Esophagus squamous epithelium (tissue), 5 donors: ENCODE measurements at regions not wholly inside any gene's neighbourhood (a gene's known extent, or its start where the extent isn't known, plus 50 kb on each side); places are given as distances from the start of the nearest gene placed in this dataset.

Experiments used
- DNase-seq: peaks from one replicate; lab custom pipeline; 2025; lab: John Stamatoyannopoulos, UW
- H3K27ac ChIP-seq, 4 donors: fragments of 200-600 bp; sonication (generic); one replicate each; pipeline ENCODE4 v1.5.1; 2016 to 2019; ENCODE audit warnings: mild to moderate bottlenecking in 1 of 4
- H3K27me3 ChIP-seq, 4 donors: fragments of 200-600 bp; sonication (generic); 1 replicate in 3 of 4; 2 replicates in 1 of 4; pipeline versions ENCODE4 v1.5.1 to v1.6.0; 2017 to 2021; ENCODE audit warnings: antibody characterized with exemption in 1 of 4
- H3K36me3 ChIP-seq, 3 donors: fragments of 200-600 bp; sonication (generic); one replicate each; pipeline ENCODE4 v1.5.1; 2016 to 2019
- H3K4me1 ChIP-seq, 3 donors: fragments of 200-600 bp; sonication (generic); one replicate each; pipeline ENCODE4 v1.5.1; 2017 to 2019
- H3K4me3 ChIP-seq, 4 donors: fragments of 200-600 bp; sonication (generic); 1 replicate in 3 of 4; 2 replicates in 1 of 4; pipeline ENCODE4 v1.5.1; 2016 to 2019; ENCODE audit warnings: mild to moderate bottlenecking in 2 of 4, moderate library complexity in 1 of 4
- H3K9me3 ChIP-seq, 3 donors: fragments of 200-600 bp; sonication (generic); one replicate each; pipeline ENCODE4 v1.5.1; 2016 to 2019
- POLR2A ChIP-seq, 4 donors: fragments of 450-650 bp; IDR thresholded peaks; one replicate each; pipeline ENCODE4 v1.6.1; 2017; ENCODE audit warnings: antibody characterized with exemption in 4 of 4, mild to moderate bottlenecking in 4 of 4, moderate library complexity in 3 of 4
- WGBS, 2 donors: methylation state at CpG; one replicate each; pipeline ENCODE4 v1.1.5; 2018; 5-methylcytosine and 5-hydroxymethylcytosine counted together
- intact Hi-C: fragments of 100-400 bp; cut with DNase I; formaldehyde crosslinking; loops from one replicate; pipeline ENCODE4 v1.15.0; 2022
- TF ChIP-seq, protein P1 (sequence below), 6 experiments: fragments of 450-650 bp in 4 of 6; fragments of 200-600 bp in 2 of 6; sonication (generic) in 2 of 6; IDR thresholded peaks; one replicate each; pipeline ENCODE4 v1.5.1; 2016 to 2019; ENCODE audit warnings: antibody characterized with exemption in 6 of 6, mild to moderate bottlenecking in 4 of 6, moderate library complexity in 4 of 6
- donor health status: DM: yes; HTN: yes; CAD: no.

DNA sequence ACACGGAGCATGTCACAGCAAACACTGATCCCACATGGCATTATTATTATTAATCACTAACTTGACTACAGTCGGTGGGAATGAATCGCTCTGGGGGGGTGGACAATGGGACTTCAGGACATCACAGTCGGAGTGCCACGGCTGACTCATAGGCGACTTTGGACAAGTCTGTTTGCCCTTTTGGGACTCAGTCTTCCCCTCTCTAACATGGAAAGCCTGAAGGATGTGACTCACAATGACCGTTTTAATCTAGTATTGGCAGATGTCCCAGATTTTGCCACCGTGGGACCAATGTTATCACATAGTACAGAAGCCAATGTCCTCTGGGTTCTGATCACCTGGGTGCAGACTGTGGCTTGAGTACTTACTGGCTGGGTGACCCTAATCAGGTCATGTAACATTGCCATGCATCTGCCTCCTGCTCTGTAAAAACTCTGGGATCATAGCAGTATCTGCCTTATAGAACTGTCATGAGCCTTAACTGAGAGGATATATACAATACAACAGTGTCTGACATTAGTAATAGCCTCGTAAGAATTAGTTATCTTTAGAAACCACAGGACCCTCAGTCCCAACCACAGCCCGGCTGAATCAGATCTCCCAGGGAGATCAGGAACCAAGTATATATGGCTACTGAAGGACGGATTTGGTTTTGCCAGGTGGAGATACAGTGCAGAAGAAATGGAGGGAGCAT lies 362.6 kb downstream of the BCL11B start:
- Histone ChIP-seq H3K4me3 (no peak overlapping the region), H3K36me3 (no peaks in the 10 kb centered on the region), H3K27me3 (no peaks in the 10 kb centered on the region), H3K4me1 (peaks cover 30 to 54% (median 44%) of the 10 kb centered on the region in 3 donors), H3K9me3 (no peaks in the 10 kb centered on the region), H3K27ac (peak overlapping the region in 2 of 4 donors; percentile 17 to 46)
- no peak for DNase-seq
- intact Hi-C loops = no loop called here
- no peak for TF ChIP-seq POLR2A (IDR thresholded peaks at IDR 0.05)
- TF ChIP-seq, protein P1, sequence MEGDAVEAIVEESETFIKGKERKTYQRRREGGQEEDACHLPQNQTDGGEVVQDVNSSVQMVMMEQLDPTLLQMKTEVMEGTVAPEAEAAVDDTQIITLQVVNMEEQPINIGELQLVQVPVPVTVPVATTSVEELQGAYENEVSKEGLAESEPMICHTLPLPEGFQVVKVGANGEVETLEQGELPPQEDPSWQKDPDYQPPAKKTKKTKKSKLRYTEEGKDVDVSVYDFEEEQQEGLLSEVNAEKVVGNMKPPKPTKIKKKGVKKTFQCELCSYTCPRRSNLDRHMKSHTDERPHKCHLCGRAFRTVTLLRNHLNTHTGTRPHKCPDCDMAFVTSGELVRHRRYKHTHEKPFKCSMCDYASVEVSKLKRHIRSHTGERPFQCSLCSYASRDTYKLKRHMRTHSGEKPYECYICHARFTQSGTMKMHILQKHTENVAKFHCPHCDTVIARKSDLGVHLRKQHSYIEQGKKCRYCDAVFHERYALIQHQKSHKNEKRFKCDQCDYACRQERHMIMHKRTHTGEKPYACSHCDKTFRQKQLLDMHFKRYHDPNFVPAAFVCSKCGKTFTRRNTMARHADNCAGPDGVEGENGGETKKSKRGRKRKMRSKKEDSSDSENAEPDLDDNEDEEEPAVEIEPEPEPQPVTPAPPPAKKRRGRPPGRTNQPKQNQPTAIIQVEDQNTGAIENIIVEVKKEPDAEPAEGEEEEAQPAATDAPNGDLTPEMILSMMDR (IDR thresholded peaks at IDR 0.05) = no peak
- 36% methylated on average over 9 of the region's 11 CpGs for WGBS, 2 donors

DNA sequence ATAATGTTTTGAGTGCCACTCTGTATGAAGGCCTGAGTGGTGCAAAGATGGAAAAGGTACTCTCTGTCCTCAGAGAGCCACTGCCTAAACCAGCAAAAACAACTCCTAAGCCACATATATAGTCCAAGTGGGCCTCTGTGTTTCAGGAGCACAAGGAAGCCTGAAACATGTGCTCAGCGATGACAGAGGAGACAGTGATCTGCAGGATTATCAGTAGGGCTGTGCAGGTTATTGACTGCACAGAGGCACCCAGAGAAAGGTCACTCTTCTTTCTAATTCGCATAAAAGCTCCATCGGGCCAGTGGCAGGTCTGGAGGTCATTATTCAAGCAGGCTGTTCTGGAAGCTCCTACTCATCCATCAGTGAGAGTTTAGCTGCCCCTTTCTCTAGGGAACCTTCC lies 361.9 kb downstream of the BCL11B start:
- no peak for DNase-seq
- no peaks in the 10 kb centered on the region for H3K9me3 ChIP-seq
- TF ChIP-seq, protein P1 (IDR thresholded peaks at IDR 0.05) = no peak
- TF ChIP-seq POLR2A (IDR thresholded peaks at IDR 0.05) = no peak
- H3K4me3 ChIP-seq = no peak overlapping the region
- intact Hi-C loops = no loop called here
- WGBS, 2 donors = 88 to 93% methylated on average over 2 to 3 of the region's 3 CpGs
- no peaks in the 10 kb centered on the region for H3K36me3 ChIP-seq
- H3K27ac ChIP-seq = peak overlapping the region in 1 of 4 donors; percentile 46
- no peaks in the 10 kb centered on the region for H3K27me3 ChIP-seq
- H3K4me1 ChIP-seq = peaks cover 28 to 49% (median 38%) of the 10 kb centered on the region in 3 donors

DNA sequence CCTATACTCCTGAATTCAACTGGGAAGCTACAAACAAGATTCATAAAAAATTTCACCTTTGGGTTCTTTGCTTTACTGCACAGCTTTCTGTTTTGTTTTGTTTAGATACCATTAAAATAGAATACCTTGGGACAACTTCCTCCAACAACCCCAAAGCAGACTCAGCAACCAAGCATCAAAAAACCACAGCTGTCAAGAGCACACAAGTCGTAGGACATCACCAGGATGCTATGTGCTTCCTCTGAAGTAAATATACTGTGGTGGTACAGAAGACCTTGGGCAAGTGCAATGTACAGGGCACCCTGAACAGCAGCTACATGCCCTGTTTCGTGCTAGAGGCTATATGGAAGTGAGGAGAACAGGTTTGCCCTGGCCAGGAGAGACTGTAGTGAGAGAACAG lies 359.3 kb downstream of the BCL11B start:
- intact Hi-C loops = no loop called here
- 63 to 70% methylated on average over 2 of the region's 2 CpGs for WGBS, 2 donors
- Histone ChIP-seq H3K4me3 (no peak overlapping the region), H3K36me3 (no peaks in the 10 kb centered on the region), H3K27ac (no peak overlapping the region), H3K4me1 (peaks cover 14 to 30% (median 22%) of the 10 kb centered on the region in 3 donors), H3K27me3 (no peaks in the 10 kb centered on the region), H3K9me3 (no peaks in the 10 kb centered on the region)
- TF ChIP-seq POLR2A (IDR thresholded peaks at IDR 0.05) = no peak
- TF ChIP-seq, protein P1 (IDR thresholded peaks at IDR 0.05) = no peak
- DNase-seq = no peak

DNA sequence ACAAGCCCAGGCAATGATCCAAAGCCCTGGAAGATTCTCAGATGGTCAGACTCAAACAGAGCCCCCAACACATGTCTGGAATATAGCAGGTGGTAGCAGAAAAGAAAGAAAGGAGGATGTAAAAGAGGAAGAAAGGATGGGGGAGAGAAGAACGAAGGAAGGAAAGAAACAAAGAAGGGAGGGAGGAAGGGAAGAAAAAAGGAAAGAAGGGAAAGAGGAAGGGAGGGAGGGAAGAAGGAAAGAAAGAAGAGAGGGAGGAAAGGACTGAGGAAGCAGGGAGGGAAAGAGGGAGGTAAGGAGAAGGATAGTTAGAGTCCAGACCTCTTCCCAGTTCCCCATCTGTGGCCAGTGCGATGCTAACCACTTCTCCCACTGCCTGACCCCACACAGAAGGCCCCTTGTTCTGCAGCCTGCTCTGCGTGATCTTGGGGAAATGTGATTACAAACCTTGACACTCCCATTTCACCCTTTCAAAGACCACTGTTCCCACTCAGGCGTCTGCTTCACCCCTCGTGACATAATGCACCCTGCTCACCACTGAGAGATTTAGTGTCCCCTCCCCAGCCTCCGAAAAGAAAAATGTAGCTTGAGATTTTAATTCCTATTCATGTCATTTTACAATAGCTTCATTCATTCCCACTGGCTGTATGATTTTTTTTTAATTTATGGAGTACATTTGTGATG lies 357.9 kb downstream of the BCL11B start:
- Histone ChIP-seq H3K9me3 (no peaks in the 10 kb centered on the region), H3K36me3 (no peaks in the 10 kb centered on the region), H3K27me3 (no peaks in the 10 kb centered on the region), H3K4me1 (peaks cover 0 to 16% (median 9%) of the 10 kb centered on the region in 3 donors), H3K27ac (no peak overlapping the region), H3K4me3 (no peak overlapping the region)
- TF ChIP-seq POLR2A (IDR thresholded peaks at IDR 0.05) = no peak
- TF ChIP-seq, protein P1 (IDR thresholded peaks at IDR 0.05) = no peak
- DNase-seq = no peak
- 69 to 86% methylated on average over 6 of the region's 6 CpGs for WGBS, 2 donors
- intact Hi-C loops = no loop called here

DNA sequence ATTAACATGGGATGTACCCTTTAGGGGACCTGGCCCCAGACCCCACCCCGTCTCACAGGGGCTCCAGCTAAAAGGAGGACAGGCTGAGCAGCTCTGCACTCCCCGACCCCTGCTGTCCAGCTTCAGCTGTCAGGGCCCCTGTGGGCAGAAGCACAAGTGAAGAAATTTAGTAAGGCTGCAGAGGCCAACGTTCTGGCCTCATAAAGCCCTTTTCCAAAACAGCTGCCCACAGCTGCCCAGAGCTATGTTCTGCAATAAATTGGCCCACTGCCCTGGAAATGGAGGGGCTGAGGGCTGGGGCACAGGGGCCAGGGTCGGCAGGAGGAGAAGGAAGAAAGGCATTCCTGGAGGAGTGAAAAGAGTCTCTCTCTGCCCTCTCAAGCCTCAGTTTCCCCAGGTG lies 357.1 kb downstream of the BCL11B start:
- no peak for TF ChIP-seq POLR2A (IDR thresholded peaks at IDR 0.05)
- TF ChIP-seq, protein P1 (IDR thresholded peaks at IDR 0.05) = no peak
- Histone ChIP-seq H3K27me3 (no peaks in the 10 kb centered on the region), H3K27ac (no peak overlapping the region), H3K36me3 (no peaks in the 10 kb centered on the region), H3K9me3 (no peaks in the 10 kb centered on the region), H3K4me3 (no peak overlapping the region), H3K4me1 (peaks cover 0 to 9% (median under 1%) of the 10 kb centered on the region in 3 donors)
- DNase-seq = no peak
- intact Hi-C loops = no loop called here
- 34 to 44% methylated on average over 2 of the region's 4 CpGs for WGBS, 2 donors
